ENCODE measurements at regions not wholly inside any gene's neighbourhood (a gene's known extent, or its start where the extent isn't known, plus 50 kb on each side); places are given as distances from the start of the nearest gene placed in this dataset.

DNA sequence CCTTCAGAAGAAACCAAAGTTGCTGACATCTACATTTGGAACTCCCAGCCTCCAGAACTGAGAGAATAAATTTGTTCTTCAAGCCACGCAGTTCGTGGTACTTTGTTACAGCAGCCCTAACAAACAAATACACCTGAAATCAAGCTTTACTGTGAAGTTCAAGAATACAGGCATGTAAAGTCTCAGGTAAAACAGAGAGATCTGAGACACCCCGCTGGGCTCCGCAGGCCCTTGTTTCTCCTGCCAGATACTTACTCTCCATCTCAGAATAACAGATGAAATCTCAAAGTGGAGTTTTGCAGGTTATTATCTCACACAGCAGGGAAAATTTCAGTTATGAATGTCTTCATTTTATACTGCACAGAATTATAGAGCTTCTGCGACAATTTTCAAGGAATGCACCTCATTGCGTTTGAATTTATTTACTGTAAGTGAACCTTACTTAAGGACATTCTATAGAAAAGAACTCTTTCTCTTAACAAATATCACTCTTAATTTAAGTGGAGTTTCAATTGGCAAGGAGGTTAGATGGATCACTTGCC is 492.4 kb upstream of the LRATD1 start:
- peaks cover 6 to 7% of the 10 kb centered on the region in 2 donors for H3K9me3 Mint-ChIP-seq
- H3K4me3 Mint-ChIP-seq: no peak overlapping the region
- no peak overlapping the region for H3K27ac Mint-ChIP-seq

DNA sequence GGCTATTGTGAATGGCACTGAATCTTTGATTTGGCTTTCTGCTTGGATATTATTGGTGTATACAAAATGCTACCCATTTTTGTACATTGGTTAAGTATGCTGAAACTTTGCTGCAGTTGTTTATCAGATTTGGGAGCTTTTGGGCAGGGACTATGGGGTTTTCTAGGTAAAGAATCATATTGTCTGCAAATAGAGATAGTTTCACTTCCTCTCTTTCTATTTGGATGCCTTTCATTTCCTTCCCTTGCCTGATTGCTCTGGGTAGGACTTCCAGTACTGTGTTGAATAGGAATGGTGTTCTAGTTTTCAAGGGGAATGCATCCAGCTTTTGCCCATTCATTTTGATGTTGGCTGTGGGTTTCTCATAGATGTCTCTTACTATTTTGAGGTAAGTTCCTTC is 489.1 kb upstream of the LRATD1 start:
- ATAC-seq (replicated peaks in 1 of 2) (no peak), DNase-seq (no peak)
- Mint-ChIP-seq H3K36me3 (ENCODE audit: insufficient read depth in 2 of 2) (no peaks in the 10 kb centered on the region), H3K4me3 (no peak overlapping the region), H3K27ac (no peak overlapping the region), H3K9me3 (peaks cover 0 to 2% of the 10 kb centered on the region in 2 donors), H3K4me1 (ENCODE audit: low read depth) (no peaks in the 10 kb centered on the region), H3K27me3 (ENCODE audit: low read depth) (no peaks in the 10 kb centered on the region)

More for the DNA sequence above, 492.4 kb upstream of the LRATD1 start:
- no peaks in the 10 kb centered on the region for H3K36me3 Mint-ChIP-seq (ENCODE audit: insufficient read depth in 2 of 2)
- DNase-seq: no peak
- H3K27me3 Mint-ChIP-seq (ENCODE audit: low read depth): no peaks in the 10 kb centered on the region
- H3K4me1 Mint-ChIP-seq (ENCODE audit: low read depth): no peaks in the 10 kb centered on the region
- ATAC-seq (replicated peaks in 1 of 2): no peak

DNA sequence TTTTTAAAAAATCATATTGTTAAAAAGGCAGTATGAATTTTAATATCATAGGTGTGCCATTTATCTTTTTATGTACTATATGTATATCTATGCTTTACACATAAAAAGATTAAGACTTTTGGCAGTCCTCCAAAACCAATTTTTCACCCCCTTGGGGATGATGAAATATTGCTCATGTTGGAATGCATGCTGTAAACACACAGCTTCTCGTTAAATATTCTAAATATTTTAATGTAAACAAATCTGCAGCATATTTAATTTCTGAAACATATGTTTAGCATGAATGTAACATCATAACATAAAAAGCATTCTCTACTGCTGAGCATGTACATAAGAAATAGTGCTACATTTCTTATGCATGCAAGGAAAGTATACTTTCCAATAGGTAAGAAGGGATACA is 484.3 kb upstream of the LRATD1 start:
- no peak overlapping the region for H3K4me3 Mint-ChIP-seq
- H3K27ac Mint-ChIP-seq: no peak overlapping the region
- H3K9me3 Mint-ChIP-seq: peaks cover 0 to 2% of the 10 kb centered on the region in 2 donors

DNA sequence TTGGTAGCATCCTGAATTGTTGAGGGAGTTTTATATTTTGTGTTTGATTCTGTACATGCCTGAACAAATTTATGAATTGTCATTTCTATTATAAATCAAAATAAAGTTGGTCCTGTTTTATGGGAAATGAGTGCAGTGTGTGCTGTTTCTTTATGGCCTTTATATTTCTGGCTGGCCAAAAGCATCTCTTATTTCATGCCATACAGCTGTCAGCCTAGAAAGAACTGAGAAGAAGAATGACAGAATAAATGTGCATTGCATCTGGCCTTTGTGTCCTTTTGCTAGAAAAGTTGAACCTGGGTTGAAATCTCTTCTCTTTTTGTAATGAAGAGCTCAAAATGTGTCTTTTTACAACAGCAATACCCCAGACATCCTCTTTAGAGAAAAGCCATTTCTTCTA is 474.7 kb upstream of the LRATD1 start:
- ATAC-seq (replicated peaks in 1 of 2) (no peak), DNase-seq (no peak)
- Mint-ChIP-seq H3K4me3 (no peak overlapping the region), H3K4me1 (ENCODE audit: low read depth) (no peaks in the 10 kb centered on the region), H3K27me3 (ENCODE audit: low read depth) (no peaks in the 10 kb centered on the region), H3K36me3 (ENCODE audit: insufficient read depth in 2 of 2) (no peaks in the 10 kb centered on the region), H3K9me3 (peaks cover 0 to 3% of the 10 kb centered on the region in 2 donors), H3K27ac (no peak overlapping the region)

More for the DNA sequence above, 484.3 kb upstream of the LRATD1 start:
- no peaks in the 10 kb centered on the region for H3K4me1 Mint-ChIP-seq (ENCODE audit: low read depth)
- ATAC-seq (replicated peaks in 1 of 2) (no peak), DNase-seq (no peak)
- no peaks in the 10 kb centered on the region for H3K36me3 Mint-ChIP-seq (ENCODE audit: insufficient read depth in 2 of 2)
- H3K27me3 Mint-ChIP-seq (ENCODE audit: low read depth): no peaks in the 10 kb centered on the region

DNA sequence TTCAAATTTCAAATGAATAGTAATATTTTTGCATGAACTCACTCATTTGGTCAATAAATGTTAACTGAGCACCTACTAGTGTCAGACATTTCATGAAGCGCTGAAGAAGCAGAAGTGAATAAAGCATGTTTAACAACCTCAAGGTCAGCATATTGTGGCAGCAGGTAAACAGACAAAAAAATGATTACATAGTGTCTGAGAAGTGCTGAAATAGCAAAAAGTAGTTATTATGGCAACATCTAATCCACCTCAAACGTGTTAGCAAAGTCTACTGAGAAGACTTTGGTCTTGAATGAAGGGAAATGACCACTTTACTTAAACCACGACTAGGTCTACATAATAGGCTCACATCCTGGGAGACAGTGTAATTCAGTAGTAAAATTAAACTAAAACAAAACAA is 452.2 kb upstream of the LRATD1 start:
- H3K9me3 Mint-ChIP-seq: peaks cover 4 to 5% of the 10 kb centered on the region in 2 donors
- H3K4me1 Mint-ChIP-seq (ENCODE audit: low read depth): no peaks in the 10 kb centered on the region
- ATAC-seq (replicated peaks in 1 of 2) (no peak), DNase-seq (no peak)
- H3K4me3 Mint-ChIP-seq: no peak overlapping the region
- H3K27me3 Mint-ChIP-seq (ENCODE audit: low read depth): no peaks in the 10 kb centered on the region
- H3K27ac Mint-ChIP-seq: no peak overlapping the region
- H3K36me3 Mint-ChIP-seq (ENCODE audit: insufficient read depth in 2 of 2): no peaks in the 10 kb centered on the region

DNA sequence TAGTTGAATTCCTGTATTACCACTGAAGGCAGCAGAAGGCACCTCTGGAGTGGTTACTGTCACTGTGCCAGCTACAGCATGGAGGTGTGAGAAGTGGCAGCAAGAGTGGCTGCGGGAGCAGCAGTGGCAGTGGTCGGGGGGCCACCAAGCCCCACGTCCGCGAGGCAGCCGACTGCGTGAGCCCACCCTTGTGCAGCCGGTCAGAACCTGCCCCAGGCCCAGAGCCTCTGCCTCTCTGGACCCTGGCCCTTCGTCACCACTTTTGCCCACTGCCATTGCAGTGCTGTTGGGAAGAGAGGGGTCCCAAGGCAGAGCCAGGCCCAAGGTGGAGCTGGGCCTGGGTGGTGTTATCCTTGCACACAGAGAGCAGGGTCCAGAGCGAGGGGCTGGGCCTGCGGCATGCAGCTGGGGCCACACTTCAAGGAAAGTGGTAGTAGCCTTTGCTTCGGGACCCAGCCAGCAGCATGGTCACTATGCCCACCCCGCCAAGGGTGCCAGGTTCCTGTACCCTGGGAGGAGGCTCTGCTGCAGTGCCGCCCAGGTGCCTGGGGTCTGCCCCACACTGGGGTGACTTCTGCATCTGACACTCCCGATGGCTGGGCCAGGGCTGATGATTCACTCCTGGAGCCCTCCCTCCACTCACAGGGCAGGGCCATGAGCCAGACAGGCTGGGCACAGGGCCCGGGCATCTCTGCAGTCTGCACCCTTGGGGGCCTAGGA is 450.1 kb upstream of the LRATD1 start:
- ATAC-seq (replicated peaks in 1 of 2): no peak
- DNase-seq: no peak
- H3K27me3 Mint-ChIP-seq (ENCODE audit: low read depth): no peaks in the 10 kb centered on the region
- no peak overlapping the region for H3K4me3 Mint-ChIP-seq
- H3K36me3 Mint-ChIP-seq (ENCODE audit: insufficient read depth in 2 of 2): no peaks in the 10 kb centered on the region
- no peak overlapping the region for H3K27ac Mint-ChIP-seq
- no peaks in the 10 kb centered on the region for H3K4me1 Mint-ChIP-seq (ENCODE audit: low read depth)
- peaks cover 3 to 4% of the 10 kb centered on the region in 2 donors for H3K9me3 Mint-ChIP-seq

DNA sequence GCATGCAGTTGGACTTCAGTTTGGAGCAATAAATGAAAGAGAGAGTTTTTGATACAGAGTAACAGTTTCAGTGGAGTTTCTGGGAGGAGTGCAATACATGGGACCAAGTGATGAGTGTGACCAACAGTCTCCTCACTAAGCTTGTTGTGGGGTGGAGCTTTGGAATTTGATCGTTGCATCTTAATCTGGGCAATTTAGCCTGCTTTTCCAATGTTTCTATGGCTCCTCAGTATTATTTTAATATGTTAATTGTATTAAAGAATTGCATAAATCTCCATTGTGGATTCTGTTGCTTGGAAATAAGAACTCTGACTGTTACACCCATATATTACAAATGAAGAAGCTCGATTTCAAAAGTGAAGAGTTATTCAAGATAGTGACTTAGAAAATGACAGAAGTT is 446.6 kb upstream of the LRATD1 start:
- peaks cover 5% of the 10 kb centered on the region in 2 donors for H3K9me3 Mint-ChIP-seq
- no peaks in the 10 kb centered on the region for H3K4me1 Mint-ChIP-seq (ENCODE audit: low read depth)
- no peaks in the 10 kb centered on the region for H3K36me3 Mint-ChIP-seq (ENCODE audit: insufficient read depth in 2 of 2)
- ATAC-seq (replicated peaks in 1 of 2) (no peak), DNase-seq (no peak)
- no peak overlapping the region for H3K4me3 Mint-ChIP-seq
- no peak overlapping the region for H3K27ac Mint-ChIP-seq
- no peaks in the 10 kb centered on the region for H3K27me3 Mint-ChIP-seq (ENCODE audit: low read depth)

DNA sequence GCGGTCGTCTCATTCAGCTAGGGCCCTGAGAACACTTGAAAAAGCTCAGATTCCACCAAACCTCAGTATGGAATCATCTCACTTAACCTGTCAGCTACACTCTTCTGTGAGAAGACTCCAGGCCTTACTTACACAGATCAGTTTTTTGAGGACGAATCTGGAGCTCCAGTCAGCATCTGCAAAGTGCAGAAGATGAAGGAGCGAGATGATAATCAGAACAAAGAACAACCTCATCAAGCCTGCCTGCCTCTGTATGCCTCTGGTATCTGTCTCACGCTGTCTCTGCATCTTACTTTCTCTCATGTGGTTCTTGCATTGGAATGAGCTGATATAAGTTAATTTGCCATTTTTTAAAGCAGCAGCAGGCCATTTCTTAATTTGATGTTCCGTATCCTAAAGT is 444.1 kb upstream of the LRATD1 start:
- no peaks in the 10 kb centered on the region for H3K27me3 Mint-ChIP-seq (ENCODE audit: low read depth)
- no peak for DNase-seq
- H3K36me3 Mint-ChIP-seq (ENCODE audit: insufficient read depth in 2 of 2): no peaks in the 10 kb centered on the region
- H3K4me3 Mint-ChIP-seq: no peak overlapping the region
- no peak for ATAC-seq (replicated peaks in 1 of 2)
- no peak overlapping the region for H3K27ac Mint-ChIP-seq
- H3K9me3 Mint-ChIP-seq: peaks cover 5 to 7% of the 10 kb centered on the region in 2 donors
- no peaks in the 10 kb centered on the region for H3K4me1 Mint-ChIP-seq (ENCODE audit: low read depth)

DNA sequence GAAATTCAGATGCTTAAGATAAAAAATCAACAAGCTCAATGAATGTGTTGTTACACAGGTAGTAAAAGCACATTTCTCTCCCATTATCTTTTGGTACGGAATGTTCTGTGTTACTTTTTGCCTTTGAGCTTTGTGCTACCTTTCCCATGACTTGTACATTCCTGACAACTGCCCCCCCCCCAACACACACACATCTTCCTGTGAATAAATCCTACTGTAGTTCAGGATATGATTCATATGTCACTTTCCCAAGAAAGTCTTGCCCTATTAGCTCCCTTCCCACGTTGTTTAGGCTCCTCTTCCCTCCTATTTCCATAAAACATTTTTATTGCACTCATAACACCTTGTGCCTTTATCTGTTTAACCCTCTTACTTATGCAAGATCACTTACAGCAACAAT is 442.6 kb upstream of the LRATD1 start:
- H3K36me3 Mint-ChIP-seq (ENCODE audit: insufficient read depth in 2 of 2): no peaks in the 10 kb centered on the region
- H3K4me3 Mint-ChIP-seq: no peak overlapping the region
- no peak overlapping the region for H3K27ac Mint-ChIP-seq

DNA sequence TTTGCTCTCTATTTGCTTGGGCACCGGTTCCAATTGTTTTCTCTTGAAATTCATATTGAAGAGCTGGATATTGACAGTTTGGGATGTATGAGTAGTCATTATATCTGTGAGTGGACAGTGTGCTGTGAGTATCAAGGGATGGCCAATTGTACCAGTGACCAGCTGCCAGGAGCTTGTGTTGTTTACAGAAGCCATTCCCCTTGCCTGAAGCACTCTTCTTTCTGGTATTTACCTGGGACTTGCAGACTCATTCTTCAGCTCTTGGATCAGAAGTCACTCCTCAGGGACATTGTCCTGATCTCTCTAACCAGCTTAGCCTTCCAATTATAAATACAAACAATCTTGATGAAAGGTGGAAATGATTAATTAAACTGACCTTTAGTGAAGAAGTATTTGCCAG is 438.3 kb upstream of the LRATD1 start:
- H3K4me3 Mint-ChIP-seq: no peak overlapping the region
- H3K27ac Mint-ChIP-seq: no peak overlapping the region
- no peaks in the 10 kb centered on the region for H3K36me3 Mint-ChIP-seq (ENCODE audit: insufficient read depth in 2 of 2)
- ATAC-seq (replicated peaks in 1 of 2) (no peak), DNase-seq (no peak)
- H3K4me1 Mint-ChIP-seq (ENCODE audit: low read depth): no peaks in the 10 kb centered on the region
- H3K9me3 Mint-ChIP-seq: peaks cover 6 to 10% of the 10 kb centered on the region in 2 donors
- H3K27me3 Mint-ChIP-seq (ENCODE audit: low read depth): no peaks in the 10 kb centered on the region

More for the DNA sequence above, 442.6 kb upstream of the LRATD1 start:
- Mint-ChIP-seq H3K4me1 (ENCODE audit: low read depth) (no peaks in the 10 kb centered on the region), H3K9me3 (peaks cover 6 to 9% of the 10 kb centered on the region in 2 donors), H3K27me3 (ENCODE audit: low read depth) (no peaks in the 10 kb centered on the region)
- DNase-seq (no peak), ATAC-seq (replicated peaks in 1 of 2) (no peak)

DNA sequence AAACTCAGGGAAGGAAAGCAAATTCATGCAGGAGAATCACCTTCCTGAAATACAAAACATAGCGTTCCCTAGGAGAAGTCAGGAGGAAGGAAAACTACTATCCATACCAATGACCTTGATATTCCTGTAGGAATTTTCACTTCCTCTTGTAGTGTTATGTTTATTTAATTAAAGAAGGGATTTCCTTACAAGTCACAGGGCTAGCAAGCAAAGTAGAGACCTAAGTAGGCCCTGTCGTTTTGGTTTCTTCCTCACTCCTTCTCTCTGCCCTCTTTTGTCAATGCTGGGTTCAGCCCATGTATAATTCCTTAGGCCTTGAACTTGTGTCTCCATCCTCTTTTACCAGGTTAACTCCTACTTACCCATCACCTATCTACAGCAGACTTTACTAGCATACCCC is 435.2 kb upstream of the LRATD1 start:
- Mint-ChIP-seq H3K4me3 (no peak overlapping the region), H3K9me3 (peaks cover 8 to 10% of the 10 kb centered on the region in 2 donors), H3K4me1 (ENCODE audit: low read depth) (no peaks in the 10 kb centered on the region), H3K27ac (no peak overlapping the region), H3K36me3 (ENCODE audit: insufficient read depth in 2 of 2) (no peaks in the 10 kb centered on the region), H3K27me3 (ENCODE audit: low read depth) (no peaks in the 10 kb centered on the region)
- ATAC-seq (replicated peaks in 1 of 2) (no peak), DNase-seq (no peak)

DNA sequence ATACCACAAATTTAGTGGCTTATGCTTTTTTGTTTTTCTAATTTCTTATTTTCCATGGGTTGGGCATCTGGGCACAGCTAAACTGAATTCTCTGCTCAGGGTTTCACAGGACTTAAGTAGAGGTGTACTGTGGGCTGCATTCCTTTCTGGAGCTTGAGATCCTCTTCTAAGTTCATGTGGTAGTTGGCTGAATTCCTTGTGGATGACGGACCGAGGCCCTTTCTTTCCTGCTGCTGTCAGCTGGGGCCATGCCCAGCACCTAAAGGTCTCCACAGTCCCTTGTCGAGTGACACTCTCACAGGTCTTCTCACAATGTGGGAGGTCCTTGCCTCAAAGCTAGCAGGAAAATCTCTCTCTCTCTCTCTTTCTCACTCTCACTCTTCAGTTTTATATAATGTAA is 433.5 kb upstream of the LRATD1 start:
- Mint-ChIP-seq H3K27me3 (ENCODE audit: low read depth) (no peaks in the 10 kb centered on the region), H3K27ac (no peak overlapping the region), H3K4me1 (ENCODE audit: low read depth) (no peaks in the 10 kb centered on the region), H3K36me3 (ENCODE audit: insufficient read depth in 2 of 2) (no peaks in the 10 kb centered on the region), H3K9me3 (peaks cover 8% of the 10 kb centered on the region in 2 donors), H3K4me3 (no peak overlapping the region)
- no peak for DNase-seq
- ATAC-seq (replicated peaks in 1 of 2): no peak

DNA sequence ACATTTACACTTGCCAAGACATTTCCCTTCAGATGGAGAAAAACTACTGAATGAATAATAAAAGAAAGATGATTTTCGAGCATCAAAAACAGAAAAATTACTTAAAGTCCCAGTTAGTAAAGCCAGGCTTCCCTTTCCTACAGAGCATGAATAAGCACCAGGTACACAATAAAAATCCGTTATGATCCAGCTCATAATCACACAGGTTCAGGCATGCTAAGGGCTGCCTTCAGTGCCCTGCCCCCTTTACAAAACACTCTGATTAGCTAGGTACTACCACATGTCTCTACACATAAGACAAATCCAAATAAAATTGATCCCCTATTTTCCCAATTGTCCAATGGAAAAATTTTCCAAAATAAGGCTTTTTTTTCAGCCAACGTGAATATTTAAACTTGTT is 413.2 kb upstream of the LRATD1 start:
- no peak for ATAC-seq (replicated peaks in 1 of 2)
- H3K27me3 Mint-ChIP-seq (ENCODE audit: low read depth): no peaks in the 10 kb centered on the region
- no peaks in the 10 kb centered on the region for H3K4me1 Mint-ChIP-seq (ENCODE audit: low read depth)
- DNase-seq: no peak
- peaks cover 6 to 9% of the 10 kb centered on the region in 2 donors for H3K9me3 Mint-ChIP-seq
- H3K36me3 Mint-ChIP-seq (ENCODE audit: insufficient read depth in 2 of 2): no peaks in the 10 kb centered on the region
- no peak overlapping the region for H3K4me3 Mint-ChIP-seq
- H3K27ac Mint-ChIP-seq: no peak overlapping the region

DNA sequence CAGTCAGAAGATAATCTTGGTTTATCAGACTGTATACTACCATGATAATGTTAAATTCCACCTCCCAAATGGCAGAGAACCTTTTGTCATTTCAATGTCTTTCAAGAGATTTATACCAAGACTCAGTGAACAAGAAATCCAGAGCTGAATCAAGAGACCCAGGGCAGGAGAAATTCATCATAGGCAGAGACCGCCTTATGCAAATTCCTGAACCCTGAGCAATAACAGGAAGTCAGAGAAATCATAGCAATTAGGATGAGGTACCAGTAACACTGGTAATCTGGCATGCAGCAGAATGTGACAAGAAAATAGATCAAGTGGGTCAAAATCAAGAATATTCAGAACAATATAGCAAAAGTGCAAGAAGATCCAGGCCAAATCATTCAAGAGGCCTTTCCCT is 412.4 kb upstream of the LRATD1 start:
- H3K9me3 Mint-ChIP-seq: peaks cover 6 to 9% of the 10 kb centered on the region in 2 donors
- no peaks in the 10 kb centered on the region for H3K27me3 Mint-ChIP-seq (ENCODE audit: low read depth)
- DNase-seq (no peak), ATAC-seq (replicated peaks in 1 of 2) (no peak)
- H3K4me3 Mint-ChIP-seq: no peak overlapping the region
- H3K36me3 Mint-ChIP-seq (ENCODE audit: insufficient read depth in 2 of 2): no peaks in the 10 kb centered on the region
- no peaks in the 10 kb centered on the region for H3K4me1 Mint-ChIP-seq (ENCODE audit: low read depth)
- H3K27ac Mint-ChIP-seq: no peak overlapping the region
